ENCODE measurements at regions not wholly inside any gene's neighbourhood (a gene's known extent, or its start where the extent isn't known, plus 50 kb on each side); places are given as distances from the start of the nearest gene placed in this dataset.

DNA sequence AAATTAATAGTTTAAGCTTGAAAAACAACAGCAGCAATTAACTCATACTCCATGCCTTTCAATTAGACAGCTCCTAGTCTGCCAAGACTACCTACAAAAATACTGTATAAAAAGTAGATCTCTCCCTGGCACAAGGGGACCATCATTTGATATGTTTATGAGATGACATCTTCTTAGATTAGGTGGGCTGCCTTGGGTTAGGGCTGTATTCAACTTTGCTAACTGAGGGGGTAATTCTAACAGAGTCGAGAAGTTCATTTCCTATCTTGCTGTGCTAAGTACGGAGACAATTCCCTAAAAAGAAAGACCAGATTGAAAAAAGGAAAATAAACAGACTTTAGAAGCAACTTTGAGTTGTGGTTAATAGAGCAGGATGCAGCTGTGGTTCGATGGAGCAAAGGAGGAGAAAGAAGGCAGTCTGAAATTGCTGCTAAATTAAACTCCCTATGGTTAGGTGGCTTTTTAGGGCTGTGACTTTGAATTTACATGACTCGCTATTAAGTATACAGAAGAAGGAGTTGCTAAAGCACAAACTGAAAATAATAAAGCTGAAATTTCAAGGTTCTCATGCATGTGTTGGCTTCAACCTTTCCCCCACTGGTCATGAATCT lies 75.4 kb downstream of the CDC7 start:
- no peak for DNase-seq

DNA sequence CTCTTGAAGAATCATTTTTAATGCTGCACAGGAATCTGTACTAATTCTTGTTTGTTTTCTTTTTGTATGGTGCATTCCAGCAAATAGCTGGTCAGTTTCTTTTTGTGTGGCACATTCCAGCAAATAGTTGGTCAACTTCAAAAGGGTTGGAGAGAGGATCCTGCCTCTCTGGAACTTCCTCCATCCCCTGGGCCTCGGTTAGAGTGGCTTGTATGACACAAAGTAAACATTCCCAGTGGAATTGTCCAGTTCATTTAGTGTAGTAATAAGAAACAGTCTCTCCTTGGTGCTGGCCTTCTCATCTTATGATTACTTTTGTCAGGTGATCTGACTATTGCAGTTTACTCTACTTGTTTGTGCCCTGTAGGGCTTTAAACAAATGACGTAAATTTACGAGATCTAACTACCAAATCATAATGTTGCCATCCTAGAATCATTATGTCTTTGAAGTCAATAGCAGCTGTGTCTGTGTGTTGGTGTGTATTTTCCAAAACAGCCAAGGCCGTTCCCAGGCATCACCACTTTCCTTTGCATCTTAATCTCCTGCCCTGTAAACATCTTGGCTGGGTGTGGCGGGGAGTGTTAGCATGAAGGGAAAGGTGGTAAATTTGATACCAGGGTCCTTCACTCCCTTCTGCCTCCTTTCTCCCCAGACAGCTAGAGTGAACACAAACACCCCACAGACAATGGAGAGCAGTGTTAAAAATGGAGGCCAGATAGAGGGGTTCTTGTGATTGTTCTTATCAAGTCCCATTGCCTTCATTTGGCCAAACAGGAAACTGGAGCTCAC lies 77.9 kb downstream of the CDC7 start:
- DNase-seq: peak; percentile 62

DNA sequence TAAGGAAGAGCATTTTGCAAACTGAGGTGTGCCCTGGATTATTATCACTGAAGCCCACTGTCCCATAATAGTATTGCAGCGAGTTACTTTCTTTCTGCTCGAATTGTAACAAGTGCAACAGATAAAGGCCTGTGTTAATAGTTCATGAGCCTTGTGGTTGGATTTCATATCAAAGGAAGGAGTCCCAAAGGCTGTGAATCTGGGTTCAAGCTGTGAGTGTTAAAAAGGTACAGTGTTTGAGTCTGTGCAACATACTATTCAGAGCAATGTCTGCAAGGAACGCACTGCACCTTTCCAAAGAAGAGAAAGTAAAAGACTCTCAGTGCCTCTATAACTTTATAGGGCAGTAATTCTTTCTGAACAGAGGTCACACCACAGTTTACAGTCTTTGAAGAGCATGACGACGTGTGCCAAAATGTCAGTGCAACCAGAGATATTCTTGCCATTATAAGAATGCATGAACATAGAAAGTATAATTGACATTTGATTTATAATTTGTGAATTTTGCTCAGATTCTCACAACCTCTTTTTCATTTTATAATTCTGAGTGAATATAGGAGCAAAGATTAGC lies 79.1 kb downstream of the CDC7 start:
- no peak for DNase-seq

DNA sequence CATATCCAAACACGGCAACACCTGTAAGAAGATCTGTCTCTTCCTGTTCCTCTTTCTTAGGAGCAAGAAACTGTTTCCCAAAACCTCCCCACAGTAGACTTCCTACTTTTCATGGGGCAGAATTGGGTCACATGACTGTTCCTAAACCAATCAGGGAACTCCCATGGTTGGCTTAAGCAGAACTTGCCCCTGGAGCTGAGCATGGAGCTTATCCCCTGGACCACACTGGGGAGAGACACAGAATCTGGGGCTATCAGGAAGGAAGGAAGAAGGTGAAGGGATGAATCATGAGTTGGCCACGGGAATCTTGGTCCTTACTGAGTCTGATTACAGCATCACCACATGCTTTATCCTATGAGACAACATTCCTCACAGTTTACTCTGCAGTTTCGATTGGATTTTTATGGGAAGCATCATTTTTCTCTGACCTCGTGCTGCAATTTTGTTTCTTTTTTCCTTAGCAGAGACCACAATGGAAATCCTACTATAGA lies 81.8 kb downstream of the CDC7 start:
- peak; percentile 98 for DNase-seq

DNA sequence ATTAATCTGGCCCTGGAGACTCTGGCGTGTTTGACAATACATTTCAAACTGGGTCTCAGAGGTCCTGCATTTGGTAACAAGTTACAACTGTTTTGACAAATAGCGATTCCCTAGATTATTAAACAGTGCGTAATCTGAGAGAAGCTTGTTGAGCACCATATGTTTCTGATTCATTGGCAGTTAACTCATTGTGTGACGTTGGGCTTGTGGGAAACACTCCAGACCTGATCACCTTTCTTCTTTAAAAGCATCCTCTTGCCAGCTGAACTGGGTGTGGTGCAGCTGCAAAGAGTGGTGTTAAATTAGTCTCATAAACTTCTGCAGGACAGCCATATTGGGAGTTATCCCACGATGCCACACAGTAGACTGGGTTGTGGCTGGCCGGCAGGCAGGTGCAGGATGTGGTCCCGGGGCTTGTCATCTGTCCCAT lies 82.7 kb downstream of the CDC7 start:
- peak; percentile 82 for DNase-seq

DNA sequence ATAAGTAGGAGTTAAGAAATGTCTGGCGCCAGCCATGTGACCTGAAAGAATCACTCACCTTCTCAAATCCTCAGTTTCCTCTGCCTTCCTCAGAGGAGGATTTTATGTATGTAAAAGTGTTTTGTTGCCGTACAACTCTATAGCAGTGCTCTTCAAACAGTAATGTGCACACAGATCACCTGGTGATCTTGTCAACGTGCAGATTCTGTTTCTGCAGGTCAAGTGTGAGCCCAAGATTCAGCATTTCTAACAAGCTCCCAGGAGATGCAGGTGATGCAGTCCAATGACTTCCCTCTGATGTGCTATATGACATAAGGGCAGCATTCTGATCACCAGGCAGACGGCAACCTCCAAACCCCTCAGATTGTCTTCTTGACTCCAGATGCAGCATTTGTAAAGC lies 83.7 kb downstream of the CDC7 start:
- no peak for DNase-seq

DNA sequence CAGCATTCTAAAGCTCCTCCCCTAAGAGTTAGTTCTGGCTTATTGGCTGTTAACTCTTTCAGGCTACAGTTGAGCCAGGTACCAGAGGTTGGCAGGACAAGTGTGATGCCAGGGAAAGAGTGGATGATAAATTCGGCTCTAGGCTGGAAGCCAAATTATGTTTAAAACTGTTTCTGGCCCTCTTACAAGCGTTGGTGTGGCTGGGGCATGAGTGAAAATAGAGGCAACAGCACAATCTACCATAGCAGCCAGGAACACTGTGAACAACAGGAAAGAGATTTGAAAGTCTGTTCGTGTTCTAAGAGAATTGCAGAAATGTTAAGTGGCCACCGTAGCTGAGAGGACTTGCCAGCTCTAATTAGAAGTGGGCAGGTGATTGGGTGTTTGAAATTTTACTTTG lies 84.2 kb downstream of the CDC7 start:
- no peak for DNase-seq

DNA sequence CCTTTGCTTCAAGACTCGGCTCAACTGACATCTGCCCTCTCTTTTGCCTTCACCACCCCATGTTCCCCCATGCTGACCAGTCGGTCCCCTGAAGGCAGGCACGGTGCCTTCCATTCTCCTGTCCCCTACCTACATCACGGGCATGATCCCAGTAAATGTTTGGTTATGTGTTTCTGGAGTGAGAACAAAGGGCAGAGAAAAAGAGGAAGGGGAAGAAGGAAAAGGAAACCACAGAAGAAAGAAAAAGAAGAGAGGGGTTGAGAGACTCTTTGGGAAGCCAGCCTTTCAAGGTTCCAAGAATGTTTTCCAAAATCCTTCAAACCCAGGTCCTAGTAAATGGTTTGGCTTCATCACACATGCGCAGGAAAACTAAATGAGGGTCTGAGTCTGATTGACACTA lies 84.9 kb downstream of the CDC7 start:
- no peak for DNase-seq

DNA sequence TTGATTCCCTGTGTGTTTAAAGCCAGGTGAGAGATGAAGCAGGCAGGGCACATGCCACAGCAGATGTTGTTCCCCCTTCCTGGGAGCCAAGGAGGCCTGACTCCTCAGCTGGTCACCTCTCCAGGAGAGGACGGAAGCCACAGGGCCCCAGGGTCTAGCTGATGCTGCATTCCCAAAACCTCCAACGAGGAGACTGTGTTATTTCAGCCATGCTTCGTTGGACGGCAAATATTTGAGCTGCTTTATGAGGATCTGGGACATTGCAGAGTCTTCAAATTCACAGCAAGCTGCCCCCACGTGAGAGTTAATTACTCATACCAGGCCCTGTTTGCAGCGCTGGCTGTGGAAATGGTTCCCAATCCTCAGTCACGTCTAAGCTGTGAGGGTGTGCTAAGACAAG lies 85.3 kb downstream of the CDC7 start:
- DNase-seq: peak; percentile 45

DNA sequence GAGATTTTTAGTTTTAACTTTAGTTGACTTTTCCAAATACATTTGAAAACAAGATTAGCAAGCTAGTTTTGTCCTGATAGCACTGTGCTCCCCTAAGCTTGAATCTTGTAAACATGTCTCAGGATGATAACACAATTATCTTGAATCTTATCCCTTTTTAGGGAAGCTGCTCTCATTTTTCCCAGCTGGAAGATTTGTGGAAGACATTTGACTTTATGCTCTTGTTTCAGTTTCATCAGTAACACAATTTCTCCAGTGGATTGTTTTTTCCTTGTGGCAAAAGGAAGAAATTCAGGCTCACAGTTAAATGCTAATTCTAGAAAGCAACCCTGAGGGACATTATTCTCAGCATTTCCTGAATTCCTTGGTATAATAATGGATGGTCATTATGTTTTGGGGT lies 88.8 kb downstream of the CDC7 start:
- DNase-seq: no peak

DNA sequence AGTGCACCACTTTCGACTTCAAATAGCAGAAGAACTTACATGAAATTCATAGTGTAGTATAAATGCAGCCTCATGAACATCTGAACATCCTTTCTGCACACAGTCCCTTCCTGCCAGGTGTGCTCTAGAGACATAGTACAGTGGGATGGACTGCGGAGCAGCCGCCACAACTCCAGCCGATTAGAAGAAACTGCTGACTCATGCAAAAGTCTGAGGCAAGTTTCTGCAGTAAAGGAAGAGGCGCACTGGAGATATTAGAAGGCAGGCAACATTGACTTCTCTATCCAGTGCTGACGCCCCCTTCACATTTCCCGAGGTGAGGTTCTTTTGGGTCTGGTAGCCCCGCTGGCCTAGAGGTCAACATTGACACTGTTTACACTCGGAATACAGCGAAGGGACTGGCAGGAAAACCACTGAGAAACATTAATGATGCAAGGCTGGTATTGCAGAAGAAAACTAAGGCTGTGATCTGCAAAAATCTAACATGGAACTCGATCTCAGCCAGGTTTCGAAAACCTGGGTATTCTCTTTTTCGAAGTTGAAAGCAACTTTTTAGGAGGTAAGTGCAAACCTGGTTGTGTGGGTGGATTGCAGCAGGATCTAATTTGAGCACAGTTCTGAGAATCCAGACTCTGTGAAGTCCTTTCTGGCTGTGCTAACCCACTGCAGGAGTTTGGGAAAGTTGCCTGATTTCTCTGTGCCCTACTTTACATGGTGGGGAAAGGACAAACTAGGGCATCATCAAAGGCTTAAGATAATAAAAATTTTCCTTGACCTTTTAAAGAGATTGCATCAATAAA lies 90.7 kb downstream of the CDC7 start:
- no peak for DNase-seq

DNA sequence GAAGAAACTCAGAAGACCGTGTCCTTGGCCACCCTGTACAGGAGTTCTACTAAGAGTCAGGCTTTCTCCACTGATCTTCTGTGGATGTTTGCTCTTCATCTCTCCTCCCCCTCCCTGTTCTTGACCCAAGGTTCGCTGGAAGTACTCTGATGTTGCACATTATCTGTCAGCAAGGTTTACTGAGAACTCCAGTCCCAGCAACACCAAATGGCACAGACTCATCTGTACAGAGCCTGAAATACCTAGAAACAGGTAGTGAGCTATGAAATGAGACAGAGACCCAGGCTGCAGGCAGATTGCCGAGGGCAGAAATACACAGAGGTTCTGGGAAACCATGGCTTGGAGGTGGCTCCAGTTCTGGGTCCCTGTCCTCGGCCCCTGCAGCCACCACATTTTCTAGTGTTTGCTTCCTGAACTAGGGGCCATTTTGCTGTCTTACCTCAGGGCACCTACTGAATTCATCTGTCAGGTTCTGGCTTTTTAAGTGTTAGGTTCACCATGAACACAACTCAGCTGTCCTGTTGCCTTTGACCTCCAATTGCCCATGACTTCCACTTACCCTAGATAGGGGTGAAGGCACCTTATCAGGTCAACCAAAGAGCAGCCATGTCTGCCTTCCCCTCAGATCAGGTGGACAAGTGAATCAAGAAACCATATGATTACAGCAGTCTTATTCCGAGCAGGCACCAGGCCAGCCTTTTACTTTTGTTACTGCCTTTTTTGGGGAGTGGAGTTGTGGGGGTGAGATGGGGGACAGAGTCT lies 92.2 kb downstream of the CDC7 start:
- DNase-seq: no peak

DNA sequence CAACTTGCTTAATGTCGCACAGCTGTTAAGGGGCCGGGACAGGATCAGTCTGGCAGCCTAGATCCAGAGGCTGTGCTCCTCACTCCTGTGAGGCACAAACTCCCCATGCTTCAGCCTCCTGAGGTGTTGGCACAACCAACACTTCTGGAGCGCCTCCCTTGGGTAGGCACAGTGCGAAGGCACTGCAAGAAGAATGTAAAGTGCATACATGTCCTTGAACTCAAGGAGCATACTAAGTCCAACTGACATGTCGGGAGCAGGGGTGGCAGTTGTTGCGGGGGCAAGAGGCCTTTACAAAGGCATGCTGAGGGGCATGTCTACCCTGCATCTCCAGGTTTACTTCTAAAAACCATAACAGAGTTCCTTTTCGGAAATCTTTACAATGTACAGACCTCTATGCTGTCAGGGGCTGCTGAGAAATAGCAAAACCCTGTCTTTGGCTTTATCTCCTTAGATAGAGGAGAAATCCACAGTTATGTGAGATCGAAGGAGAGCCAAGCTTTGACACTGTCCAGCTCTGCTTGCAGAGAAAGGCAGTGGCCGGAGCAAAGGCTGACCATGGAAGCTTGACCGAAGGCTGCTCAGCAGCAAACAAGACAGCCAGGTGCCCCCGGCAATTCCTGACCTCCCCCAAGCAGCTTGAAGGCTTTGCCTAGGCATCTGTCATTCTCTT lies 93.9 kb downstream of the CDC7 start:
- DNase-seq: no peak

DNA sequence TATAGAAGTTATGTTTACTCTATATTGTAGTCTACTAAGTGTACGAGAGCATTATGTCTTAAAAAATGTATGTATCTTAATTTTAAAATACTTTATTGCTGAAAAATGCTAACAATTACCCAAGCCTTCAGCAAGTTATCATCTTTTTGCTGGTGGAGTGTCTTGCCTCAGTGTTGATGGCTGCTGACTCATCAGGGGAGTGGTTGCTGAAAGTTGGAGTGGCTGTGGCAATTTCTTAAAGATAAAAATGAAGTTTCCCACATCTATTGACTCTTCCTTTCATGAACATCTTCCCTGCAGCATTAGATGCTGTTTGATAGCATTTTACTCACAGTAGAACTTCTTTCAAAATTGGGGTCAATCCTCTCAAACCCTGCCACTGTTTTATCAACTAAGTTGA lies 95.8 kb downstream of the CDC7 start:
- DNase-seq: peak; percentile 83

DNA sequence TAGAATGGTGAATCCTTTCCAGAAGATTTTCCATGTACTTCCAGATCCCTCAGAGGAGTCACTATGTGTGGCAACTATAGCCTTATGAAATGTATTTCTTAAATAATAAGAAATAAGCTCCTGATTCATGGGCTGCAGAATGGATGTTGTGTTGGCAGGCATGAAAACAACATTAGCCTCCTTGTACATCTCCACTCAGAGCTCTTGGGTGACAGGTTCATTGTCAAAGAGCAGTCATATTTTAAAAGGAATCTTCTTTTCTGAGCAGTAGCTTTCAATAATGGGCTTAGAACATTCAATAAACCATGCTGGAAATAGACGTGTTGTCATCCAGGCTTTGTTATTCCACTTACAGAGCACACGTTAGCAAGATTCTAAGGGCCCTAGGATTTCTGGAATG lies 96.6 kb downstream of the CDC7 start:
- DNase-seq: no peak

DNA sequence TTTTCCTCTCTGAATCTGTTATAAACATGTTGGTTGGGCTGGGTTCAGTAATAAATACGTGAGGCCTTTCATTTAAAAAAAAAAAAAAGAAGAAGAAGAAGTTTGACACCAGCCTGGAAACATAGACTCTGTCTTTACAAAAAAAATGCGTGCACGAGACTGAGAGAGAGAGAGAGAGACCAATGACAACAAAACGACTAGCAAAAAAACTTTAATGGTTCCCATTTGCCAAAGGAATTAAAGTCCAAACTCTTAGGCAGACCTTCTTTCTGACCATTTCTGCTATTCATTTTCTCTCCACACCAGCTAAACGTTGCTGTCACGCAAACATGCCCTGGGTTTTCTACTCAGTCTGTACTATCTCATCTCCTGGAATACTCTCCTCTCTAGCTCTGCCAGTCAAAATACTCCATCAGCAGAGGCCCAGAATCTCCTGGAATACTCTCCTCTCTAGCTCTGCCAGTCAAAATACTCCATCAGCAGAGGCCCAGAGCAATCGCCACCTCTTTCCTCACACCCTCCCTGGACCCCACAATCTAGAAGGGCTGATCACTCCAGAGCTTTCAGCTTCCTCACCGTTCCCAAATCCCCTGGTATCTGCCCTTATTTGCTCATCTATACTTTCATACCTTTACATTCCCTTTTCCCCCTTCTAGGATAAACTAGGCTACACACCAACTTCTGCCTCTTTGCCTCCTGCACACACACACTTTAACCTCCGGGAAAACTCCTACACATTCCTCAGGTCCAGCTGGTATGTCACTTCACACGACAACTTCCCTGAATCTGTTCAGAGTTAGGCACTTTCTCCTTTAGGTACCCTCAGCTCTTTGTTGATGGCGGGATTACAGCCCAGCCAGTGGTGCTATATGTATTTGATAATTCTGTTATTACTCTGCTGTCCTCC lies 100.0 kb downstream of the CDC7 start:
- no peak for DNase-seq

DNA sequence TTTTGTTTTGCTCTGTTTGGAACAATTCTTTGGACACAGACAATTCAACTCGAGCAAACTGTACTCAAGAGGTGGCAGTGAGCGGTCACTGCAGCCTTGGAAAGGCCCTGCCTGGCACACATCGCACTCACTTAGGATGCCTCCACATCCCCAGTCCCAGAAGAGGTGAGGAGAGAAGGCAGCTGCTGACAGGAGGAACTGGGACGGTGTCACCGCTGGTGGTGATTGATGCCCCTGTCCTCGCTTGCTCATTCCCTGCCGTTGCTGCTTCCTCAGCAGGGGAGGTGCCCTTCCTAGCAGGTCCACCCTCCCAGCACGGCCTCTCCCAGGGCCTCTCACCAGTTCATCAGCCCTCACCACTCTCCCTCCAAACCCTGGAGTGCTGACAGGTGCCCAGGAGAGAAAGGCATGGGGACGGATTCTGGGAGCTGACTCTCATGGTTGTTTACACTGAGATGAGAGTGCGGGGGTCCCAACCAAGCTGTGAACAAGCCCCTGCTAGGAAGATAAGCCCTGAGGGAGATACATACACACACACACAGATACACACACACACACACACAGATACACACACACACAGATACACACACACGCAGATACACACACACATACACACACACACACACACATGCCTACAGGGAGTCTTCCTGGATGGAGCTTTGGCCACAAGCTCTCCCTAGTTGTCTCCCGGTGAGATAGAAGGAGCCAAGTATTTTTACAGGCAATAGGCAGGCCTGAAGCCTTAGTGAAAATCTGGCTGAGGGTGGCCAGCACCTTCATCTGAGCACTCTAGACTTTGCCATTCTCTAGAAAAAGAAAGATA lies 101.1 kb downstream of the CDC7 start:
- no peak for DNase-seq

DNA sequence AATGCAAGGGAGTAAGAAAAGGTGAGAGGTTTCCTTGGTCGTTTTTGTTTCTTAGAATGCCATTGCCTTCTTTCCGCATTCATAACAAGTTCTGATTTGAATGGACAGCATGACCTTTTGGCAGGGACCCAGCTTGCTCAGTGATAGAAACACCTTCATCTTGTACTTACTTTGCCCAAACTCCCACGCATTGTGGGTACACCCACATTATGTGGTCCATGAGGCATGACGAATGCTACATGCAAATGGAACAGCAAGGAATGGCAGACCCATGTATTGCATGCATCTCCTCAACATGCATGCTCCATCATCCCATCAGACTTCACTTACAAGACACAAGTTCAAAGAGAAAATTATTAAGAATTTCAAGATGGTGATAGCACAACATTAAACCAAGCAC lies 102.8 kb downstream of the CDC7 start:
- no peak for DNase-seq

DNA sequence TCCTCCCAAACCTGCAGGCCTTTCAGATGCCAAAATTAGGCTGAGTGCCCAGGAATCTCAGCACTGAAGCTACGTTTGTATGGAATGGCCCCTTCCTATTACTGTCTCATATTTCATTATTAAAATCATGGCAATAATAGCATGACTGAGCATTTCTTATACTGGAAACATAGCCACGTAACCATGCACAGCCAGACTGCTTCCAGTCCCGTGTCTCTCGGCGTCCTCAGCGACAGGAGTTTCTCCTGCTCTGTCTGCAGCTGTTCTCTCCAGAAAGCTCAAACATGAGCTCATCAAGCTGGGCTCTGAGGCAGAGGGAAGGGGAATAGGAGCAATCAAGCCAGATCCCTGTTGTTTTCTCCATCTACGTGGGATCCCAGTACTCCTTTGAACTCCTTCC lies 104.0 kb downstream of the CDC7 start:
- peak; percentile 63 for DNase-seq

DNA sequence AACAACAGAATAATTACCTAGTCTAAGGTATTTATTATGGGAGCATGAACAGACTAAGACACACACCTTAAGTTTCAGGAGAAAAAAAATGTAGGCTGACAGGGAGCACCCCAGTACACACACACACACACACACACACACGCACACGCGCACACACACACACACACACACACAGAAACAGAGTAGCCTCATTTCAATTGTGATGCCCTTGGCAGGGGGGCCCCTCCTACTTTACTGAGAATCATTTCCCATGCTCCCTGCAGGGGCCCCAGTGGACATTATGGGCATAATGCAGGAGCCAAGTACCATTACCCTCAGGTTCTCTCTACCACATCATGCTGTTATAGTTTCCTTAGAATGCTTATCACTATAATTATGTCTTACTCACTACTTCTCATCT lies 104.9 kb downstream of the CDC7 start:
- DNase-seq: no peak

Measured in fibroblast of skin of back (primary cell).